ENCODE measurements at regions not wholly inside any gene's neighbourhood (a gene's known extent, or its start where the extent isn't known, plus 50 kb on each side); places are given as distances from the start of the nearest gene placed in this dataset.

GRCh38 chr9:32011049-32011448 is 373.4 kb upstream of the ACO1 start:
- no peaks in the 10 kb centered on the region for H3K4me1 ChIP-seq
- no peak overlapping the region for H3K27ac ChIP-seq
- H3K4me3 ChIP-seq: no peak overlapping the region
- intact Hi-C loops (cut with DNase I): no loop called here
- no peak for DNase-seq
- no peaks in the 10 kb centered on the region for H3K36me3 ChIP-seq
- H3K9ac ChIP-seq (ENCODE audit: low read depth in 2 of 2, low read length in 2 of 2): no peak overlapping the region
- no peaks in the 10 kb centered on the region for H3K9me3 ChIP-seq
- H3K27me3 ChIP-seq: no peaks in the 10 kb centered on the region
- TF ChIP-seq CTCF (IDR thresholded peaks at IDR 0.05): no peak

- Histone ChIP-seq H3K4me3 (no peak overlapping the region), H3K4me1 (no peaks in the 10 kb centered on the region), H3K36me3 (no peaks in the 10 kb centered on the region), H3K9ac (ENCODE audit: low read depth in 2 of 2, low read length in 2 of 2) (no peak overlapping the region), H3K27ac (no peak overlapping the region), H3K27me3 (no peaks in the 10 kb centered on the region), H3K9me3 (no peaks in the 10 kb centered on the region)
- no peak for DNase-seq
- intact Hi-C loops (cut with DNase I): no loop called here
- TF ChIP-seq CTCF (IDR thresholded peaks at IDR 0.05): no peak
Measured at GRCh38 chr9:32015795-32016194, 368.6 kb upstream of the ACO1 start.

GRCh38 chr9:32045513-32045912 is 338.9 kb upstream of the ACO1 start:
- Histone ChIP-seq H3K36me3 (no peaks in the 10 kb centered on the region), H3K27ac (no peak overlapping the region), H3K9me3 (no peaks in the 10 kb centered on the region), H3K27me3 (no peaks in the 10 kb centered on the region), H3K4me1 (no peaks in the 10 kb centered on the region), H3K4me3 (no peak overlapping the region), H3K9ac (ENCODE audit: low read depth in 2 of 2, low read length in 2 of 2) (no peak overlapping the region)
- intact Hi-C loops (cut with DNase I): no loop called here
- DNase-seq: no peak
- TF ChIP-seq CTCF (IDR thresholded peaks at IDR 0.05): no peak

GRCh38 chr9:32067261-32067660 is 317.2 kb upstream of the ACO1 start:
- Histone ChIP-seq H3K36me3 (no peaks in the 10 kb centered on the region), H3K27ac (no peak overlapping the region), H3K4me1 (no peaks in the 10 kb centered on the region), H3K4me3 (no peak overlapping the region), H3K9ac (ENCODE audit: low read depth in 2 of 2, low read length in 2 of 2) (no peak overlapping the region), H3K27me3 (no peaks in the 10 kb centered on the region), H3K9me3 (no peaks in the 10 kb centered on the region)
- DNase-seq: no peak
- TF ChIP-seq CTCF (IDR thresholded peaks at IDR 0.05): no peak
- intact Hi-C loops (cut with DNase I): no loop called here

GRCh38 chr9:32069169-32069813 is 315.2 kb upstream of the ACO1 start:
- Histone ChIP-seq H3K27me3 (no peaks in the 10 kb centered on the region), H3K27ac (no peak overlapping the region), H3K9ac (ENCODE audit: low read depth in 2 of 2, low read length in 2 of 2) (no peak overlapping the region), H3K4me3 (no peak overlapping the region), H3K9me3 (no peaks in the 10 kb centered on the region), H3K4me1 (no peaks in the 10 kb centered on the region), H3K36me3 (no peaks in the 10 kb centered on the region)
- DNase-seq: no peak
- intact Hi-C loops (cut with DNase I): no loop called here
- TF ChIP-seq CTCF (IDR thresholded peaks at IDR 0.05): peak; percentile 14
